22Rv1 (cell line): ENCODE measurements at regions not wholly inside any gene's neighbourhood (a gene's known extent, or its start where the extent isn't known, plus 50 kb on each side); places are given as distances from the start of the nearest gene placed in this dataset.

Experiments used
- H3K27ac ChIP-seq: fragments of 450-650 bp; 2 replicates; pipeline ENCODE4 v1.5.1; 2017
- ZFX ChIP-seq: fragments of 450-650 bp; IDR thresholded peaks from 2 replicates; pipeline ENCODE4 v1.6.1; 2017; ENCODE audit warnings: antibody characterized with exemption, borderline replicate concordance
- TF ChIP-seq, protein P1 (sequence below): fragments of 450-650 bp; IDR thresholded peaks from 2 replicates; pipeline ENCODE4 v1.5.1; 2017; ENCODE audit warnings: mild to moderate bottlenecking

DNA sequence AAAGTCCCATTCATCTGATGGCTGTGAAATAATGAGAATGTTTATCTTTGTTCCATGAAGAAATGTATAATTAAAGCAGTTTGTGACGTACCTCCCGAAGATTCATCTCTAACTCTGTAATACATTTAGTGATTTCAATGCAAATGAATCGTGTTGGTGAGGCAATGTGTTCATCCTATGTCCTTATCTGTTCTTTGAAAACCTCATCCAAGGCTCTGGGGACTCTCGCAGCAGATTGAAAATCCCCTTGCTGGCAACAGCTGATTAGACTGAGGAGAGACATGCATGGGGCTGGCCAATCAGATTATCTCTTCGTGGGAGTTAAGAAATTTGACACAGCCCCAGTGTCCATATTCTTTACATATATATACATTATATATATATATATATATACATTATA is 1095.4 kb upstream of the EEF2KMT start:
- no peak overlapping the region for H3K27ac ChIP-seq
- TF ChIP-seq ZFX, result no peak
- TF ChIP-seq, protein P1, sequence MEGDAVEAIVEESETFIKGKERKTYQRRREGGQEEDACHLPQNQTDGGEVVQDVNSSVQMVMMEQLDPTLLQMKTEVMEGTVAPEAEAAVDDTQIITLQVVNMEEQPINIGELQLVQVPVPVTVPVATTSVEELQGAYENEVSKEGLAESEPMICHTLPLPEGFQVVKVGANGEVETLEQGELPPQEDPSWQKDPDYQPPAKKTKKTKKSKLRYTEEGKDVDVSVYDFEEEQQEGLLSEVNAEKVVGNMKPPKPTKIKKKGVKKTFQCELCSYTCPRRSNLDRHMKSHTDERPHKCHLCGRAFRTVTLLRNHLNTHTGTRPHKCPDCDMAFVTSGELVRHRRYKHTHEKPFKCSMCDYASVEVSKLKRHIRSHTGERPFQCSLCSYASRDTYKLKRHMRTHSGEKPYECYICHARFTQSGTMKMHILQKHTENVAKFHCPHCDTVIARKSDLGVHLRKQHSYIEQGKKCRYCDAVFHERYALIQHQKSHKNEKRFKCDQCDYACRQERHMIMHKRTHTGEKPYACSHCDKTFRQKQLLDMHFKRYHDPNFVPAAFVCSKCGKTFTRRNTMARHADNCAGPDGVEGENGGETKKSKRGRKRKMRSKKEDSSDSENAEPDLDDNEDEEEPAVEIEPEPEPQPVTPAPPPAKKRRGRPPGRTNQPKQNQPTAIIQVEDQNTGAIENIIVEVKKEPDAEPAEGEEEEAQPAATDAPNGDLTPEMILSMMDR, result no peak

DNA sequence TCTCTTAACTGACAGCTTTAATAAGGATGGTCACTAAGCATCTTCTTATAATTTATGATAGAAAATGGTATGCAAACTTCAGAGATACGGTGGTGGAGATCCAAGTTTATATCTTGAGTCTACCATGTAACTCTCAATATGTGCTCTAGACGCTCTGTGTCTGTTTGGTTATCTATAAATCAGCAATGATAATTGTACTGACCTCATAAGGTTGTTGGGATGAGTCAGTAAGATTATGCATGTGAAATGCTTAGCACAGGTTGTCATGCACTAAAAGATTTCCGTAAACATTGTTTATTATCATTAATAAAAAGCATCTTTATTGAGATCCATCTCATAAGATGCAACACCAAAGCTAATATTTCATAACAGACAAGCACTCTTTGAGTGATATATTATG is 1094.9 kb upstream of the EEF2KMT start:
- TF ChIP-seq, protein P1, result no peak
- no peak for TF ChIP-seq ZFX
- no peak overlapping the region for H3K27ac ChIP-seq

DNA sequence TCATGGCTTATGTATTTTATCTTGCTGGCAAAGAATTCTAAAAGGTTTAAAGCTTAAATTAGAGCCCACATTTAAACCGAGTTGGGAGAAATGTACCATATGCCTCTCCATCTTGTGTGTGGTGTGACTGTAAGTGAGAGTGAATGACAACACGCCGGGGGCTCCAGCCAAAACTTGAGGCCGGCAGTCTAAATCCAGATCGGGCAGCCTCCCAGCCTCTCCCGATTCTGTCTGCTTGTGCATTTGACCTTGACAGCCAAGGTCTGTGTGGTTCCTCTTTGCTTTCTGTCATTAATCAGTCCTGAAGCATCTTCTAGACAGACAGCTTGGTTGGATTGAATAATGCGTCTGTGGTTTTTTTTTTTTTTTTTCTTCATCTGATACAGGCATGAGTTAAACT is 1093.2 kb upstream of the EEF2KMT start:
- H3K27ac ChIP-seq, result no peak overlapping the region
- TF ChIP-seq, protein P1, result no peak
- TF ChIP-seq ZFX, result no peak

DNA sequence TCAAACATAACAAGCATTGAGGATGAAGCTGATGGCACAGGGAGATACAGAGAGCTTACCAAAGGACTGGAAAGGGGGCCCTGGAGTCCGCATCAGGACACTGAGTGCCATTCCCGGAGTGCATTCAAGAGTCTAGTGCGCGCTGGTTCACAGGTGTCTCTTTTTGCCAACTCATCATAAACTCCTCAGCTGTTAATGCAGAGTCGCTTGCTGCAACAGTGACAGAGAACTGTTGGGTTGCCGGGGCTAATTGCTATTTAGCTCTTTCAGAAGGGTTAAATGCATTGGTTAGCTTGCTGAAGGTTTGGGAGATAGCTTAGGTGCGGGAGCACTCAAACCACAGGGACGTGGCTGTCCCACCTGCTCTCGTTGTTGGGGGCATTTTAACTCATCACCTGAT is 1091.6 kb upstream of the EEF2KMT start:
- no peak for TF ChIP-seq ZFX
- TF ChIP-seq, protein P1, result no peak
- no peak overlapping the region for H3K27ac ChIP-seq

DNA sequence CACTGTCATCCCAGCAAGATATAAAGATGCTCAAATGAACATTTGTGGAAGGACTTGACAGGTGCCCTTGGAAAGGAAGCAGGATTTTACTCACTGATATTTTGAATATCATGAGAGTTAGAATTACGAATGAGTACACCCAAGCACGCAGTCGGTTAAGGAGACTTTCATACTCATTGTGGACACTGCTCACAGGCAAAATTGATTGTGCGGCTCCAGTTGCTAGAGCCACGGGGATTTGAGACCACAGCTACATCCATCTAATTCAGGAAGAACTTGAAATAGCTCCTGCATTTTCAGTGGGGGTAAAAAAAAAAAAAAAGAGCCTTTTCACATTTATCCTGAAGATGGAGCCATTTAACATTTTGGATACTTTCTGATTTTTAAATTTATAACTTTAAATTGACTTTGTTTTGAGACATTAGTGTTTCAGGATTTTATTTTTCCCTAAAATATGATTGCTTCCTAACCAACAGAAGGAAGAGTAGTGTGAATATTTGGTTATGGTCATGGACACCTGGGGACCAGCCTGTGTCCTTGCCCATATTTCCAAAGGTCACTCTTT is 1080.1 kb upstream of the EEF2KMT start:
- H3K27ac ChIP-seq, result no peak overlapping the region
- no peak for TF ChIP-seq ZFX
- TF ChIP-seq, protein P1, result no peak

DNA sequence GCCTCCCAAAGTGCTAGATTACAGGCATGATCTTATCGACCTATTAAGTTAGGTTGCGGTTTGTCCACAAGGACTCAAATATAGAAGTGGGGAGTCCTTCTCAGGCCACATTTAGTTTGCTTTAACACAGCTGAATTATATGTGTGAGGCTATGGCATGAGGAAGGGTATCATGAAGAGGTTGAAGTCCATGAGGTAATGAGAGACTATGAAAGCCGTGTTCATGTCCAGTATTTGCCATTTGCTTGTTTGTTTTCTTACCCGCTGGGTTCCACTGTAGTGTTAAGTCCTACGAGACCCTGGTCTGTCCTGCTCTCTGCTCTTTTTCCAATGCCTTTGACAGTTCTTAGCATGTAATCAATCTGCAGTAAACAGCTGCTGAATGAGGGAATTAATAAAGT is 1072.4 kb upstream of the EEF2KMT start:
- no peak overlapping the region for H3K27ac ChIP-seq
- no peak for TF ChIP-seq ZFX
- TF ChIP-seq, protein P1, result no peak

DNA sequence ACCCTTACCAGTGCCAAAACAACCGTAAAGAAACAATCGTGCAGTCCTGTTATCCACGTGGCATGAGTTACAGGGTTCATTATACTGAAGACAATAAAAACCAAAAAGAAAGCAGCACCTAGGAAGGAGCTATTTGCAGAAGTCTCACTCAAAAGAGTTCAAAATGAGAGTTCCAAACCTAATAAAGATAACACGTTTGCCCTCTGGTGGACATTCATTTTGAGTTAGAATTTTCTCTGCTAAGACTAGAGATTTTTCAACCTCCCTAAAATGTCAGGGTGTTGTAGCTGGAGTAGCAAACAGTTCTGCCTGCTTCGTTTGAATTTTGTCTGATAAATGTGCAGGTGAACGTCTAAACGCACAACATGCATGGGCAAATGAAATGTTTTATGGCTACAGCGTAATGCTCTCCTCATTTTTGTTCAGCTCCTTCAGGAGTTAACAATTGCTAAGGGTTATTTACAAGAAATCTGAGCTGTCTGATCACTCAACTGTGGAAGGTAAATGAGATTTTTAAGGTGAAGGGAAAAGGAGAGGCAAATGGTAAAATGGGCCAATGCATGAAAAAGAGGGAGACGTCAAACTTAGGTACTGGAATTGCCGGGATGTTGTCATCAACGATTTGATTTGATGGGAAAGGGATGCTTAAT is 1067.9 kb upstream of the EEF2KMT start:
- TF ChIP-seq, protein P1, result 0 out of 2 replicates have a peak, but pooled peaks have one; percentile 3
- TF ChIP-seq ZFX, result no peak

More for the DNA sequence above, 1067.9 kb upstream of the EEF2KMT start:
- H3K27ac ChIP-seq, result no peak overlapping the region
